ENCODE measurements at regions not wholly inside any gene's neighbourhood (a gene's known extent, or its start where the extent isn't known, plus 50 kb on each side); places are given as distances from the start of the nearest gene placed in this dataset.
A peak's percentile ranks its signal among the peaks of the same experiment; 100 is the strongest.
"Not testable (repeated sequence)": the region's sequence is repeated elsewhere in the genome, so short reads cannot be mapped to it uniquely, and the experiment has no call there.

DNA sequence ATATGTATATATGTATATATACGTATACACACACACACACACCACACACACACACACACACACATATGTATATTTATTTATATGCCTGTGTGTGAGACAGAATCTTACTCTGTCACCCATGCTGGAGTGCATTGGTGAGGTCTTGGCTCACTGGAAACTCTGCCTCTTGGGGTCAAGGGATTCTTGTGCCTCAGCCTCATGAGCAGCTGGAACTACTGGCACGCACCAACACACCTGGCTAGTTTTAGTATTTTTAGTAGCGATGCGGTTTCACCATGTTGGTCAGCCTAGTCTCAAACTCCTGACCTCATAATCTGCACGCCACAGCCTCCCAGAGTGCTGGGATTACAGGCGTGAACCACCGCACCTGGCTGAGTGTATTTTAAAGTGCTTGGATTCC lies 85.1 kb downstream of the HSFY1 start:
- H3K27me3 ChIP-seq (replicated peaks in 2 of 5; ENCODE audit: control insufficient read depth in 4 of 5, insufficient read depth in 5 of 5, low read length in 4 of 5); H3K9me3 ChIP-seq (ENCODE audit: control extremely low read depth in 1 of 5, control insufficient read depth in 4 of 5, insufficient read depth in 2 of 5, low read depth in 1 of 5, low read length in 4 of 5); POLR2A ChIA-PET; DNase-seq; H3K27ac ChIP-seq (ENCODE audit: insufficient read depth in 1 of 2, low read depth in 1 of 2, low read length in 2 of 2, poor library complexity in 1 of 2, severe bottlenecking in 2 of 2); H3K4me3 ChIP-seq (ENCODE audit: control insufficient read depth in 1 of 7, extremely low read depth in 1 of 7, insufficient read depth in 4 of 7, low read depth in 2 of 7, low read length in 6 of 7); H3K4me1 ChIP-seq (ENCODE audit: control extremely low read depth in 1 of 4, control insufficient read depth in 4 of 4, insufficient read depth in 4 of 4, low read length in 3 of 4); CTCF ChIA-PET; H3K36me3 ChIP-seq (ENCODE audit: control insufficient read depth in 4 of 4, insufficient read depth in 4 of 4, low read length in 3 of 4): not testable (repeated sequence)
- WGBS (ENCODE audit: insufficient coverage) = no CpG with 5 or more reads among the region's 7 CpGs

DNA sequence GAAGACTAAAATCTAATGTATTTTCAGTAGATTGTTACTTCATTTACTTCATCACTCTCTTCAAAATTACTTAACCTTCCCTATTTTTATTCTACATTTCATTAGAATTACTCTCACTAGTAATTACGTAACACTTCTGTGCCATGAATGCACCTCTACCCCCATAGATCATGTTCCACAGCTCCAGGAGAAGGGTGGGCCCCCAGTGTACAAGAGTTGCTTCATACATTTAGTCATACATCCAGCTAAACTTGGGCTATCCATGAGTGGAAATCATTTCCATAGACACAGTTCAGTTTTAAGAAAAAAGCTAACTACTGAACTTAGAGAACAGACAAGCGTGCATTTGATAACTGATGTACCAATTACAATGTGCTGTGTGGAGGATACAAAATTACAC lies 104.2 kb downstream of the HSFY1 start:
- WGBS (ENCODE audit: insufficient coverage) = no CpG with 5 or more reads among the region's 2 CpGs
- H3K9me3 ChIP-seq (ENCODE audit: control extremely low read depth in 1 of 5, control insufficient read depth in 4 of 5, insufficient read depth in 2 of 5, low read depth in 1 of 5, low read length in 4 of 5) = no peaks in the 10 kb centered on the region
- no peak overlapping the region for H3K4me3 ChIP-seq (ENCODE audit: control insufficient read depth in 1 of 7, extremely low read depth in 1 of 7, insufficient read depth in 4 of 7, low read depth in 2 of 7, low read length in 6 of 7)
- H3K27me3 ChIP-seq (replicated peaks in 2 of 5; ENCODE audit: control insufficient read depth in 4 of 5, insufficient read depth in 5 of 5, low read length in 4 of 5) = no peaks in the 10 kb centered on the region
- no peaks in the 10 kb centered on the region for H3K36me3 ChIP-seq (ENCODE audit: control insufficient read depth in 4 of 4, insufficient read depth in 4 of 4, low read length in 3 of 4)
- no peaks in the 10 kb centered on the region for H3K4me1 ChIP-seq (ENCODE audit: control extremely low read depth in 1 of 4, control insufficient read depth in 4 of 4, insufficient read depth in 4 of 4, low read length in 3 of 4)
- no peak overlapping the region for H3K27ac ChIP-seq (ENCODE audit: insufficient read depth in 1 of 2, low read depth in 1 of 2, low read length in 2 of 2, poor library complexity in 1 of 2, severe bottlenecking in 2 of 2)
- POLR2A ChIA-PET = interaction anchor here (0.6 kb wide), 1 partner anchor 20 kb away, joined by 3 read pairs; no protein-coding TSS in a partner anchor
- CTCF ChIA-PET = no interaction called here
- DNase-seq = no peak

DNA sequence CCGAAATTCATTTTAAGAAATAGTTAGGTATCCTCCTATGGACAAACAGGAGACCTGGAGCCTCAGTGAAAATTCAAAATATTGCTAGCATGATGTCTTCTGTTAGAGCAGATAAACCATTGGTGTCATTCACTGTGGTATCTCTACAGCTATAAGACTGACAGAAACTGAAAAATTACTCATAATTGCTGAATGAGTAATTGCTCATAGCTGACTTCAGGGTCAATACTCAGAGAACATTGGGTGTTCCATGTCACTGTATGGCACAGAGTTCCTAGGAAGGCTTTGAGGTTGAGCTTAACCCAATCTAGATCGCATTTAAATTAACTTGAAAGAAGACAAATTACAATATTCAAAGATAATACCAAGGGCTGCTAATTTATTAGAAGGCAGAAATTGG lies 109.0 kb downstream of the HSFY2 start:
- no peak overlapping the region for H3K27ac ChIP-seq (ENCODE audit: insufficient read depth in 1 of 2, low read depth in 1 of 2, low read length in 2 of 2, poor library complexity in 1 of 2, severe bottlenecking in 2 of 2)
- CTCF ChIA-PET = no interaction called here
- no peaks in the 10 kb centered on the region for H3K9me3 ChIP-seq (ENCODE audit: control extremely low read depth in 1 of 5, control insufficient read depth in 4 of 5, insufficient read depth in 2 of 5, low read depth in 1 of 5, low read length in 4 of 5)
- no peaks in the 10 kb centered on the region for H3K27me3 ChIP-seq (replicated peaks in 2 of 5; ENCODE audit: control insufficient read depth in 4 of 5, insufficient read depth in 5 of 5, low read length in 4 of 5)
- no peaks in the 10 kb centered on the region for H3K4me1 ChIP-seq (ENCODE audit: control extremely low read depth in 1 of 4, control insufficient read depth in 4 of 4, insufficient read depth in 4 of 4, low read length in 3 of 4)
- no CpG with 5 or more reads among the region's 2 CpGs for WGBS (ENCODE audit: insufficient coverage)
- POLR2A ChIA-PET = no interaction called here
- no peak overlapping the region for H3K4me3 ChIP-seq (ENCODE audit: control insufficient read depth in 1 of 7, extremely low read depth in 1 of 7, insufficient read depth in 4 of 7, low read depth in 2 of 7, low read length in 6 of 7)
- DNase-seq = no peak
- H3K36me3 ChIP-seq (ENCODE audit: control insufficient read depth in 4 of 4, insufficient read depth in 4 of 4, low read length in 3 of 4) = no peaks in the 10 kb centered on the region

DNA sequence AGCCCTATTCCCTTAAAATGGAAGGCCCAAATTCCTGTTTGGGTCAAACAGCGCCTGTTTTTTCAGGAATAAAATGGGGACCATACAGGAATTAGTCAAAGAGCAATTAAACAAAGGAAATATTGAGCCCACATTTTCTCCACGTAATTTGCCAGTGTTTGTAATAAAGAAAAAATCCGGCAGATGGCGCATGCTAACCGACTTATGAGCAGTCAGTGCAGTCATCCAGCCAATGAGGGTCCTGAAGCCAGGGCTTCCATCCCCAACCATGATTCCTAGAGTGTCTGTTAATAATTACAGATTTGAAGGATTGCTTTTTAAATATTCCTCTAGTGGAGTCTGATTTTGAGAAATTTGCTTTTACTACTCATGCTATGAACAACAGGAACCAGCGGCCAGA lies 103.7 kb downstream of the HSFY2 start:
- ChIA-PET CTCF (no interaction called here), POLR2A (no interaction called here)
- H3K36me3 ChIP-seq (ENCODE audit: control insufficient read depth in 4 of 4, insufficient read depth in 4 of 4, low read length in 3 of 4) = no peaks in the 10 kb centered on the region
- no peak overlapping the region for H3K4me3 ChIP-seq (ENCODE audit: control insufficient read depth in 1 of 7, extremely low read depth in 1 of 7, insufficient read depth in 4 of 7, low read depth in 2 of 7, low read length in 6 of 7)
- WGBS (ENCODE audit: insufficient coverage) = no CpG with 5 or more reads among the region's 6 CpGs
- DNase-seq = peak in 1 of 3 donors; percentile 8
- no peaks in the 10 kb centered on the region for H3K27me3 ChIP-seq (replicated peaks in 2 of 5; ENCODE audit: control insufficient read depth in 4 of 5, insufficient read depth in 5 of 5, low read length in 4 of 5)
- no peaks in the 10 kb centered on the region for H3K9me3 ChIP-seq (ENCODE audit: control extremely low read depth in 1 of 5, control insufficient read depth in 4 of 5, insufficient read depth in 2 of 5, low read depth in 1 of 5, low read length in 4 of 5)
- H3K27ac ChIP-seq (ENCODE audit: insufficient read depth in 1 of 2, low read depth in 1 of 2, low read length in 2 of 2, poor library complexity in 1 of 2, severe bottlenecking in 2 of 2) = no peak overlapping the region
- H3K4me1 ChIP-seq (ENCODE audit: control extremely low read depth in 1 of 4, control insufficient read depth in 4 of 4, insufficient read depth in 4 of 4, low read length in 3 of 4) = no peaks in the 10 kb centered on the region

DNA sequence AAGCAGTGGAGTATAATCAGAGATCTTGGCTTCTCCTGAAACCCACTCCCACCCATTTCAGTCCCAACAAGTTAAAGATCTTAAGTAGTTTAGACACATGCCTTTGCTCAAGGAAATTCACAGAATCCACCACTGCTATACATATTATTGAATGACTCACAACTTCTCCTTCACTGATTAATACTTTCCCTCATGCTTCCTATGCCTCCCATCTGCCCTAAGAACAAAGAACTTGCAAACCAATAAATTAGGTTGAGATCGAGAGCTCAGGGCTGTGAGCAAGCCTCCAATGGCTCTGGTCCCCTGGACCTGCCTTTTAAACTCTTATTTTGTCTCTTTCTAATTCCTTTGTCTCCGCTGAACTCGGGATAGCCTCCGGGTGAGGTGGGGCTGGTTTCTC lies 101.6 kb downstream of the HSFY2 start:
- no peaks in the 10 kb centered on the region for H3K36me3 ChIP-seq (ENCODE audit: control insufficient read depth in 4 of 4, insufficient read depth in 4 of 4, low read length in 3 of 4)
- no peaks in the 10 kb centered on the region for H3K9me3 ChIP-seq (ENCODE audit: control extremely low read depth in 1 of 5, control insufficient read depth in 4 of 5, insufficient read depth in 2 of 5, low read depth in 1 of 5, low read length in 4 of 5)
- POLR2A ChIA-PET = no interaction called here
- CTCF ChIA-PET = no interaction called here
- H3K4me3 ChIP-seq (ENCODE audit: control insufficient read depth in 1 of 7, extremely low read depth in 1 of 7, insufficient read depth in 4 of 7, low read depth in 2 of 7, low read length in 6 of 7) = no peak overlapping the region
- H3K27ac ChIP-seq (ENCODE audit: insufficient read depth in 1 of 2, low read depth in 1 of 2, low read length in 2 of 2, poor library complexity in 1 of 2, severe bottlenecking in 2 of 2) = no peak overlapping the region
- no CpG with 5 or more reads among the region's 4 CpGs for WGBS (ENCODE audit: insufficient coverage)
- H3K4me1 ChIP-seq (ENCODE audit: control extremely low read depth in 1 of 4, control insufficient read depth in 4 of 4, insufficient read depth in 4 of 4, low read length in 3 of 4) = no peaks in the 10 kb centered on the region
- H3K27me3 ChIP-seq (replicated peaks in 2 of 5; ENCODE audit: control insufficient read depth in 4 of 5, insufficient read depth in 5 of 5, low read length in 4 of 5) = no peaks in the 10 kb centered on the region
- no peak for DNase-seq

DNA sequence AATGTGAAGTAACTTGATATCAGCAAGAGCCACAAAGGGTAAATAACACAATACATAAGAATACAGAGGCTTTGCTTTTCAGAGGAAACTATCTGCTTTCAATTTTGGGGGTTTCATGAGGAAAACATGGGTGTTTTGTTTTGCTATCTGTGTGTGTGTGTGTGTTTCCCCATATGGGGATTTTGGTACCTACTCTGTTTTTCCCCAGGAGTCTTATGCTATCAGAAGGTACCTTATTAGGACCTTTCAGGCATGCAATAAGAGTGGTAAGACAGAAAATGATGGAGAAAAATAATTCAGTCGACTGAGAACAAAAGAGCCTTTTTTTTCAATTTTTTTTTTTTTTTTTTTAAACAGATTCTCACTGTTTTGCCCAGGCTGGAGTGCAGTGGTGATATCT lies 87.5 kb downstream of the HSFY2 start:
- H3K9me3 ChIP-seq (ENCODE audit: control extremely low read depth in 1 of 5, control insufficient read depth in 4 of 5, insufficient read depth in 2 of 5, low read depth in 1 of 5, low read length in 4 of 5); H3K27me3 ChIP-seq (replicated peaks in 2 of 5; ENCODE audit: control insufficient read depth in 4 of 5, insufficient read depth in 5 of 5, low read length in 4 of 5); H3K4me3 ChIP-seq (ENCODE audit: control insufficient read depth in 1 of 7, extremely low read depth in 1 of 7, insufficient read depth in 4 of 7, low read depth in 2 of 7, low read length in 6 of 7); H3K27ac ChIP-seq (ENCODE audit: insufficient read depth in 1 of 2, low read depth in 1 of 2, low read length in 2 of 2, poor library complexity in 1 of 2, severe bottlenecking in 2 of 2); DNase-seq; H3K36me3 ChIP-seq (ENCODE audit: control insufficient read depth in 4 of 4, insufficient read depth in 4 of 4, low read length in 3 of 4); CTCF ChIA-PET; H3K4me1 ChIP-seq (ENCODE audit: control extremely low read depth in 1 of 4, control insufficient read depth in 4 of 4, insufficient read depth in 4 of 4, low read length in 3 of 4); POLR2A ChIA-PET: not testable (repeated sequence)
- no CpG with 5 or more reads among the region's 1 CpG for WGBS (ENCODE audit: insufficient coverage)

DNA sequence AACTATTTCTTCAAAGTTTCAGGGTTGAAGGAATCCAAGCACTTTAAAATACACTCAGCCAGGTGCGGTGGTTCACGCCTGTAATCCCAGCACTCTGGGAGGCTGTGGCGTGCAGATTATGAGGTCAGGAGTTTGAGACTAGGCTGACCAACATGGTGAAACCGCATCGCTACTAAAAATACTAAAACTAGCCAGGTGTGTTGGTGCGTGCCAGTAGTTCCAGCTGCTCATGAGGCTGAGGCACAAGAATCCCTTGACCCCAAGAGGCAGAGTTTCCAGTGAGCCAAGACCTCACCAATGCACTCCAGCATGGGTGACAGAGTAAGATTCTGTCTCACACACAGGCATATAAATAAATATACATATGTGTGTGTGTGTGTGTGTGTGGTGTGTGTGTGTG lies 85.2 kb downstream of the HSFY2 start:
- WGBS (ENCODE audit: insufficient coverage) = no CpG with 5 or more reads among the region's 6 CpGs

DNA sequence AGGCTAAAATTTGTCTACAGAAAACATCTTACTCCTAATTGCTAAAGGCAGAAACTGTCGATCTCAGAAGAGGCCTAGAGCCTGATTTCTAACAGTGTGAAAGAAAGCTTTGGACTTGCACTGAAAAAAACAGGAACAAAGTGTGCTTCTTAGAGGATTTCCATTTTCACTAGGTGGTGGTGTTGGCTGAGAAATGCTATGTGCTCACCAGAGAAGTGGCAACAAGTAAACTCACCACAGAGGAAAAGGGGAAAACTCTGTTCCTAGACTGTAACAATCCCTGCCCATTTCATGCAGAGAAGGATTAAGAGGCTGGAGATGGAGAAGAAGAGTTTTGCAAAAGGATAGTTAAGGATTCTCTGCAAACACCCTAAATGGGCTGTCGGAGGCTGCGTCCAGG lies 84.1 kb downstream of the HSFY2 start:
- POLR2A ChIA-PET; H3K27ac ChIP-seq (ENCODE audit: insufficient read depth in 1 of 2, low read depth in 1 of 2, low read length in 2 of 2, poor library complexity in 1 of 2, severe bottlenecking in 2 of 2); H3K9me3 ChIP-seq (ENCODE audit: control extremely low read depth in 1 of 5, control insufficient read depth in 4 of 5, insufficient read depth in 2 of 5, low read depth in 1 of 5, low read length in 4 of 5); H3K27me3 ChIP-seq (replicated peaks in 2 of 5; ENCODE audit: control insufficient read depth in 4 of 5, insufficient read depth in 5 of 5, low read length in 4 of 5); DNase-seq; H3K4me3 ChIP-seq (ENCODE audit: control insufficient read depth in 1 of 7, extremely low read depth in 1 of 7, insufficient read depth in 4 of 7, low read depth in 2 of 7, low read length in 6 of 7); CTCF ChIA-PET; H3K4me1 ChIP-seq (ENCODE audit: control extremely low read depth in 1 of 4, control insufficient read depth in 4 of 4, insufficient read depth in 4 of 4, low read length in 3 of 4); H3K36me3 ChIP-seq (ENCODE audit: control insufficient read depth in 4 of 4, insufficient read depth in 4 of 4, low read length in 3 of 4): not testable (repeated sequence)
- no CpG with 5 or more reads among the region's 3 CpGs for WGBS (ENCODE audit: insufficient coverage)

More for the DNA sequence above, 85.2 kb downstream of the HSFY2 start:
- H3K27ac ChIP-seq (ENCODE audit: insufficient read depth in 1 of 2, low read depth in 1 of 2, low read length in 2 of 2, poor library complexity in 1 of 2, severe bottlenecking in 2 of 2); POLR2A ChIA-PET; H3K4me3 ChIP-seq (ENCODE audit: control insufficient read depth in 1 of 7, extremely low read depth in 1 of 7, insufficient read depth in 4 of 7, low read depth in 2 of 7, low read length in 6 of 7); H3K27me3 ChIP-seq (replicated peaks in 2 of 5; ENCODE audit: control insufficient read depth in 4 of 5, insufficient read depth in 5 of 5, low read length in 4 of 5); CTCF ChIA-PET; DNase-seq; H3K9me3 ChIP-seq (ENCODE audit: control extremely low read depth in 1 of 5, control insufficient read depth in 4 of 5, insufficient read depth in 2 of 5, low read depth in 1 of 5, low read length in 4 of 5); H3K36me3 ChIP-seq (ENCODE audit: control insufficient read depth in 4 of 4, insufficient read depth in 4 of 4, low read length in 3 of 4); H3K4me1 ChIP-seq (ENCODE audit: control extremely low read depth in 1 of 4, control insufficient read depth in 4 of 4, insufficient read depth in 4 of 4, low read length in 3 of 4): not testable (repeated sequence)
